ENCODE measurements at regions not wholly inside any gene's neighbourhood (a gene's known extent, or its start where the extent isn't known, plus 50 kb on each side); places are given as distances from the start of the nearest gene placed in this dataset.
"Not testable (repeated sequence)": the region's sequence is repeated elsewhere in the genome, so short reads cannot be mapped to it uniquely, and the experiment has no call there.

GRCh38 chr9:115553060-115553773 lies 435.3 kb upstream of the TNC start:
- H3K27ac ChIP-seq (ENCODE audit: low read depth, low read length): no peak overlapping the region
- Mint-ChIP-seq H3K27ac (no peak overlapping the region), H3K4me1 (no peaks in the 10 kb centered on the region), H3K9me3 (peaks cover 38% of the 10 kb centered on the region), H3K4me3 (no peak overlapping the region), H3K27me3 (ENCODE audit: insufficient read depth) (peaks cover 2% of the 10 kb centered on the region), H3K36me3 (ENCODE audit: low read depth) (peaks cover 12% of the 10 kb centered on the region)
- no peaks in the 10 kb centered on the region for H3K27me3 ChIP-seq (ENCODE audit: control insufficient read depth, insufficient read depth, low read length, poor library complexity, severe bottlenecking)
- H3K9ac ChIP-seq (ENCODE audit: extremely low read depth, low read length, poor library complexity, severe bottlenecking): no peak overlapping the region
- no peak for DNase-seq
- no peaks in the 10 kb centered on the region for H3K4me1 ChIP-seq (ENCODE audit: control insufficient read depth, insufficient read depth, low read length)
- no peak for TF ChIP-seq CTCF (conservative IDR thresholded peaks at IDR 0.05)
- H3K4me3 ChIP-seq (ENCODE audit: low read length): no peak overlapping the region
- peaks cover 34% of the 10 kb centered on the region for H3K9me3 ChIP-seq (ENCODE audit: control insufficient read depth, low read length)
- 43 to 85% methylated on average over 1 to 2 of the region's 2 CpGs for WGBS, 2 experiments (ENCODE audit: insufficient coverage in 1 of 2, insufficient read length in 1 of 2)
- H3K36me3 ChIP-seq (ENCODE audit: control insufficient read depth, insufficient read depth, low read length): no peaks in the 10 kb centered on the region

GRCh38 chr9:115556432-115556831 lies 438.5 kb upstream of the TNC start:
- DNase-seq: no peak
- Histone ChIP-seq H3K27me3 (ENCODE audit: control insufficient read depth, insufficient read depth, low read length, poor library complexity, severe bottlenecking) (no peaks in the 10 kb centered on the region), H3K9ac (ENCODE audit: extremely low read depth, low read length, poor library complexity, severe bottlenecking) (no peak overlapping the region), H3K4me3 (ENCODE audit: low read length) (peak overlapping the region; percentile 34), H3K36me3 (ENCODE audit: control insufficient read depth, insufficient read depth, low read length) (no peaks in the 10 kb centered on the region), H3K27ac (ENCODE audit: low read depth, low read length) (no peak overlapping the region), H3K9me3 (ENCODE audit: control insufficient read depth, low read length) (peaks cover 40% of the 10 kb centered on the region), H3K4me1 (ENCODE audit: control insufficient read depth, insufficient read depth, low read length) (no peaks in the 10 kb centered on the region)
- H3K27me3 Mint-ChIP-seq (ENCODE audit: insufficient read depth): no peaks in the 10 kb centered on the region
- TF ChIP-seq CTCF (conservative IDR thresholded peaks at IDR 0.05): no peak
- no peak overlapping the region for H3K4me3 Mint-ChIP-seq
- no peaks in the 10 kb centered on the region for H3K4me1 Mint-ChIP-seq
- WGBS, 2 experiments (ENCODE audit: insufficient coverage in 1 of 2, insufficient read length in 1 of 2): 52 to 60% methylated on average over 1 of the region's 1 CpG
- H3K27ac Mint-ChIP-seq: no peak overlapping the region
- H3K9me3 Mint-ChIP-seq: peaks cover 38% of the 10 kb centered on the region
- H3K36me3 Mint-ChIP-seq (ENCODE audit: low read depth): peaks cover 12% of the 10 kb centered on the region

GRCh38 chr9:115575147-115575546 lies 457.2 kb upstream of the TNC start:
- no CpG with 5 or more reads among the region's 1 CpG for WGBS, 2 experiments (ENCODE audit: insufficient coverage in 1 of 2, insufficient read length in 1 of 2)
- Histone ChIP-seq H3K4me3 (ENCODE audit: low read length) (no peak overlapping the region), H3K9me3 (ENCODE audit: control insufficient read depth, low read length) (no peaks in the 10 kb centered on the region), H3K36me3 (ENCODE audit: control insufficient read depth, insufficient read depth, low read length) (no peaks in the 10 kb centered on the region), H3K9ac (ENCODE audit: extremely low read depth, low read length, poor library complexity, severe bottlenecking) (no peak overlapping the region), H3K27me3 (ENCODE audit: control insufficient read depth, insufficient read depth, low read length, poor library complexity, severe bottlenecking) (no peaks in the 10 kb centered on the region), H3K27ac (ENCODE audit: low read depth, low read length) (no peak overlapping the region), H3K4me1 (ENCODE audit: control insufficient read depth, insufficient read depth, low read length) (no peaks in the 10 kb centered on the region)
- Mint-ChIP-seq H3K4me3 (no peak overlapping the region), H3K4me1 (no peaks in the 10 kb centered on the region), H3K36me3 (ENCODE audit: low read depth) (no peaks in the 10 kb centered on the region), H3K27ac (no peak overlapping the region), H3K27me3 (ENCODE audit: insufficient read depth) (peaks cover 12% of the 10 kb centered on the region), H3K9me3 (no peaks in the 10 kb centered on the region)
- DNase-seq: no peak
- no peak for TF ChIP-seq CTCF (conservative IDR thresholded peaks at IDR 0.05)

GRCh38 chr9:115585458-115585857 lies 467.5 kb upstream of the TNC start:
- H3K9me3 Mint-ChIP-seq; H3K4me1 ChIP-seq (ENCODE audit: control insufficient read depth, insufficient read depth, low read length); H3K36me3 ChIP-seq (ENCODE audit: control insufficient read depth, insufficient read depth, low read length); H3K4me3 ChIP-seq (ENCODE audit: low read length); H3K9ac ChIP-seq (ENCODE audit: extremely low read depth, low read length, poor library complexity, severe bottlenecking); H3K36me3 Mint-ChIP-seq (ENCODE audit: low read depth); H3K4me3 Mint-ChIP-seq; H3K27ac Mint-ChIP-seq; H3K9me3 ChIP-seq (ENCODE audit: control insufficient read depth, low read length); DNase-seq; H3K27ac ChIP-seq (ENCODE audit: low read depth, low read length); H3K27me3 ChIP-seq (ENCODE audit: control insufficient read depth, insufficient read depth, low read length, poor library complexity, severe bottlenecking); H3K4me1 Mint-ChIP-seq: not testable (repeated sequence)
- 84 to 93% methylated on average over 5 of the region's 5 CpGs for WGBS, 2 experiments (ENCODE audit: insufficient coverage in 1 of 2, insufficient read length in 1 of 2)
- peaks cover 11% of the 10 kb centered on the region for H3K27me3 Mint-ChIP-seq (ENCODE audit: insufficient read depth)

Measured in endodermal cell (in vitro differentiated cells).